Osteoblast (primary cell): ENCODE measurements at regions not wholly inside any gene's neighbourhood (a gene's known extent, or its start where the extent isn't known, plus 50 kb on each side); places are given as distances from the start of the nearest gene placed in this dataset.

Experiments
- DNase-seq: peaks from one replicate; pipeline ENCODE4 v3.0.0; 2011; ENCODE audit warnings: low spot score, mixed read lengths; ENCODE audit not compliant: insufficient read length; ENCODE audit errors: missing footprints
- H2AFZ ChIP-seq: 2 replicates; pipeline ENCODE4 v1.6.0; 2011; ENCODE audit warnings: mild to moderate bottlenecking, low read length
- H3K27ac ChIP-seq: 2 replicates; pipeline ENCODE4 v1.5.1; 2011; ENCODE audit warnings: mild to moderate bottlenecking, low read depth, low read length, moderate library complexity
- H3K27me3 ChIP-seq: 2 replicates; pipeline ENCODE4 v1.6.0; 2012; ENCODE audit warnings: mild to moderate bottlenecking, control low read depth, inconsistent platforms, low read length, moderate library complexity; ENCODE audit not compliant: insufficient read depth
- H3K36me3 ChIP-seq: 2 replicates; pipeline ENCODE4 v1.5.1; 2011; ENCODE audit warnings: mild to moderate bottlenecking, low read length, control low read depth, moderate library complexity; ENCODE audit not compliant: insufficient read depth
- H3K4me1 ChIP-seq: 2 replicates; pipeline ENCODE4 v1.5.1; 2011; ENCODE audit warnings: mild to moderate bottlenecking, low read length, control low read depth, moderate library complexity; ENCODE audit not compliant: insufficient read depth
- H3K4me2 ChIP-seq: 2 replicates; pipeline ENCODE4 v1.6.0; 2011; ENCODE audit warnings: mild to moderate bottlenecking, low read length; ENCODE audit not compliant: insufficient read depth
- H3K4me3 ChIP-seq: fragments of 200-600 bp; sonication (generic); 3 replicates; pipeline ENCODE4 v1.5.1; 2012; ENCODE audit warnings: mild to moderate bottlenecking, low read length, inconsistent platforms; ENCODE audit not compliant: insufficient read depth
- H3K79me2 ChIP-seq: 2 replicates; pipeline ENCODE4 v1.6.0; 2012; ENCODE audit warnings: mild to moderate bottlenecking, low read length, control low read depth, inconsistent platforms; ENCODE audit not compliant: insufficient read depth
- H3K9me3 ChIP-seq: 2 replicates; pipeline ENCODE4 v1.5.1; 2011; ENCODE audit warnings: low read depth, low read length, control low read depth
- H4K20me1 ChIP-seq: 2 replicates; pipeline ENCODE4 v1.6.0; 2012; ENCODE audit warnings: mild to moderate bottlenecking, low read length, control low read depth; ENCODE audit not compliant: insufficient read depth
- TF ChIP-seq, protein P1 (sequence below): IDR thresholded peaks from 2 replicates; pipeline ENCODE4 v1.5.1; 2011; ENCODE audit warnings: mild to moderate bottlenecking, low read depth, low read length, moderate library complexity; ENCODE audit errors: extremely low read depth

DNA sequence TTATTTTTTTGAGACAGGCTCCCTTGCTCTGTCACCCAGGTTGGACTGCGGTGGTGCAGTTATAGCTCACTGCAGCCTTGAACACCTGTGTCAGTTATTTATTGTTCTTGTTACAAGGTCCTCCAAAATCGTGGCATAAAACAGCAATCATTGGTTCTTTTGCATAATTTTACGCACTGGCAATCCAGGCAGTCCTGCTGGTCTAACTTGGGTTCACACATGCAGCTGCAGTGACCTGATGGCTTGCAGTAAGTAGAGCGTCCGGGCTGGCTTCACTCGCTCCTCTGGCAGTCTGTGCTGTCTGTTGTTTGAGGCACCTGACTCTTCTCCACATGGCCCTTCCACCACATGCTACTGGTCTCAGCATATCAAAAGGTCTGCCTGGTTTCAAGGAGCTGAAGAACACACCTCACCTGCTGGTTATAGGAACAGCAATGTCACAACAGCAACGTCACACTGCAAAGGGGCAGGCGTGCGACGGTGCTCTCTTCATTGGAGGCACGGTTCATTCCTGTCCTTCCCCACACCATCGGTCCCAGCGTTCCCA, 894.6 kb downstream of the TRIML1 start:
- no peaks in the 10 kb centered on the region for H3K9me3 ChIP-seq
- H3K4me3 ChIP-seq, result no peak overlapping the region
- no peak overlapping the region for H3K27ac ChIP-seq
- DNase-seq, result peak; percentile 43
- H3K4me2 ChIP-seq, result no peak overlapping the region
- H4K20me1 ChIP-seq, result no peaks in the 10 kb centered on the region
- TF ChIP-seq, protein P1, sequence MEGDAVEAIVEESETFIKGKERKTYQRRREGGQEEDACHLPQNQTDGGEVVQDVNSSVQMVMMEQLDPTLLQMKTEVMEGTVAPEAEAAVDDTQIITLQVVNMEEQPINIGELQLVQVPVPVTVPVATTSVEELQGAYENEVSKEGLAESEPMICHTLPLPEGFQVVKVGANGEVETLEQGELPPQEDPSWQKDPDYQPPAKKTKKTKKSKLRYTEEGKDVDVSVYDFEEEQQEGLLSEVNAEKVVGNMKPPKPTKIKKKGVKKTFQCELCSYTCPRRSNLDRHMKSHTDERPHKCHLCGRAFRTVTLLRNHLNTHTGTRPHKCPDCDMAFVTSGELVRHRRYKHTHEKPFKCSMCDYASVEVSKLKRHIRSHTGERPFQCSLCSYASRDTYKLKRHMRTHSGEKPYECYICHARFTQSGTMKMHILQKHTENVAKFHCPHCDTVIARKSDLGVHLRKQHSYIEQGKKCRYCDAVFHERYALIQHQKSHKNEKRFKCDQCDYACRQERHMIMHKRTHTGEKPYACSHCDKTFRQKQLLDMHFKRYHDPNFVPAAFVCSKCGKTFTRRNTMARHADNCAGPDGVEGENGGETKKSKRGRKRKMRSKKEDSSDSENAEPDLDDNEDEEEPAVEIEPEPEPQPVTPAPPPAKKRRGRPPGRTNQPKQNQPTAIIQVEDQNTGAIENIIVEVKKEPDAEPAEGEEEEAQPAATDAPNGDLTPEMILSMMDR, result no peak
- H3K4me1 ChIP-seq, result no peaks in the 10 kb centered on the region
- no peak overlapping the region for H2AFZ ChIP-seq
- no peaks in the 10 kb centered on the region for H3K79me2 ChIP-seq
- no peaks in the 10 kb centered on the region for H3K36me3 ChIP-seq
- no peaks in the 10 kb centered on the region for H3K27me3 ChIP-seq

DNA sequence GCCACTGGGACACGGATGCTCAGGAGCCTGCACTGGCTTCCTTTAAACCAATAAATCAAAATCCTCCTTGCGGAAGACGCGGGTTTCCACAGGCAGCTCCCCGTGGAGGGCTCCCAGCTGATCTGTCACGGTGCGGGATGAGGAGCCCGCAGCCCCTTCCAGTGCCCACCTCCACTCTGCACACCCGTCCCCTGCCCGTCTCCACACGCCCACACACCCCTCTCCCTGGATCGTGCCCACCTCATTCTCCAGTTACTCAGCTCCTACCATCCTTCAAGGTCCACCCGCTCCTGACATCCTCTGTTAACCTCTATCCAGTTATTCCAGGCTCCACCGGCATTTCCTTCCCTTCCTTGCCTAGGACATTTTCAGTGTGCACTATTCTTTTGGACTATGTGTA, 895.9 kb downstream of the TRIML1 start:
- Histone ChIP-seq H4K20me1 (no peaks in the 10 kb centered on the region), H3K27me3 (no peaks in the 10 kb centered on the region), H3K4me3 (no peak overlapping the region), H3K79me2 (no peaks in the 10 kb centered on the region), H3K27ac (no peak overlapping the region), H3K4me2 (no peak overlapping the region), H3K9me3 (no peaks in the 10 kb centered on the region), H3K36me3 (no peaks in the 10 kb centered on the region), H3K4me1 (no peaks in the 10 kb centered on the region), H2AFZ (no peak overlapping the region)
- DNase-seq, result no peak
- TF ChIP-seq, protein P1, result no peak

DNA sequence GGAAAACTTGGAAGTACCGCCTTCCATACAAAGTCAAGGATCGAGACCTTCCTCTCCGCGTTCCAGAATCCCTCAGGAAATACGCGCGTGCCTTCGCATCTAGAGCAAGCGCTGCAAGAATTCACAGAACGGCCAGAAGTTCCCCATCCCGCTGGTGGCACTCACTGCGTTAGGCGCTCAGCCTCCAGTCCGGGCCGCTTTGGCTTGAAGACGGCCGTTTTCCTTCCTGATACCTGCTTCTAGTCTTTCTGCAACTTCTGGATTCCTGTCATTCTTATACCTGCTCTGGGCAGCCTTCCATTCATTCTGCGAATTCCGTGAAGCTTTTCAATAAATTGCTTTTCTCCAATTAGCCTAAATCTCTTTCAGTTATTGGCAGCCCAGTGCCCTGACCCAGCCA, 896.4 kb downstream of the TRIML1 start:
- no peaks in the 10 kb centered on the region for H3K79me2 ChIP-seq
- H4K20me1 ChIP-seq, result no peaks in the 10 kb centered on the region
- H3K36me3 ChIP-seq, result no peaks in the 10 kb centered on the region
- H3K9me3 ChIP-seq, result no peaks in the 10 kb centered on the region
- no peak overlapping the region for H3K27ac ChIP-seq
- no peaks in the 10 kb centered on the region for H3K27me3 ChIP-seq
- H3K4me1 ChIP-seq, result no peaks in the 10 kb centered on the region
- no peak overlapping the region for H3K4me2 ChIP-seq
- H3K4me3 ChIP-seq, result no peak overlapping the region
- DNase-seq, result no peak
- TF ChIP-seq, protein P1, result no peak
- no peak overlapping the region for H2AFZ ChIP-seq

DNA sequence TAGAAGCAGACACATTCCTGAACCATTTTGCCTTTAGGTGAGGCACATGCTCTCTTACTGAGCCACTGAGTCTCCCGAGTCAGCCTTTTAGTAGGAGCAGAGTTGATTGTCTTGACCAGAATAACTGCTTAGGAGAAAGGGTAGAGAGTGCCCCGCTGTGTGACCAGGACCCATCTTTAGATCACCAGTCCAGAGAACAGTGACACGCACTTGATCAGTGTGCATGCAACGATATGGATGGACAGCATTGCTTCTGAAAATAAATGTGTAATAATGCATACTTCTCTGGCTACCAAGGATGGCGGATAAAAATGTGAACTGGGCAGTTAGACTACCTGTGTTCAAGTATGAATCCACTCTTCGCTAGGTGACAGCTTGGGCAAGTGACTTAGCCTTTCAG, 897.7 kb downstream of the TRIML1 start:
- H2AFZ ChIP-seq, result no peak overlapping the region
- H3K4me3 ChIP-seq, result no peak overlapping the region
- no peaks in the 10 kb centered on the region for H3K4me1 ChIP-seq
- H3K79me2 ChIP-seq, result no peaks in the 10 kb centered on the region
- no peaks in the 10 kb centered on the region for H3K27me3 ChIP-seq
- no peaks in the 10 kb centered on the region for H3K9me3 ChIP-seq
- H4K20me1 ChIP-seq, result no peaks in the 10 kb centered on the region
- H3K36me3 ChIP-seq, result no peaks in the 10 kb centered on the region
- TF ChIP-seq, protein P1, result no peak
- H3K4me2 ChIP-seq, result no peak overlapping the region
- DNase-seq, result no peak
- no peak overlapping the region for H3K27ac ChIP-seq
